HFF-Myc (cell line): ENCODE measurements at regions not wholly inside any gene's neighbourhood (a gene's known extent, or its start where the extent isn't known, plus 50 kb on each side); places are given as distances from the start of the nearest gene placed in this dataset.

Source experiments
- DNase-seq: peaks from one replicate; pipeline ENCODE4 v3.0.0-alpha.2; 2011; ENCODE audit warnings: low read depth; ENCODE audit errors: extremely low read depth
- H3K4me3 ChIP-seq: replicated peaks from 2 replicates; pipeline ENCODE4 v1.5.1; 2011; ENCODE audit warnings: low read depth, mild to moderate bottlenecking, control low read depth, low read length
- CTCF ChIP-seq: IDR thresholded peaks from 2 replicates; pipeline ENCODE4 v1.5.1; 2012; ENCODE audit warnings: mild to moderate bottlenecking, low read depth, low read length, control low read depth; ENCODE audit errors: missing control alignments

GRCh38 chr2:41605914-41606313 is 441.9 kb upstream of the PKDCC start:
- no peak for TF ChIP-seq CTCF
- no peak for DNase-seq

GRCh38 chr2:41610501-41611190 is 437.2 kb upstream of the PKDCC start:
- TF ChIP-seq CTCF: no peak
- no peak for DNase-seq
- no peak overlapping the region for H3K4me3 ChIP-seq

More at GRCh38 chr2:41605914-41606313, 441.9 kb upstream of the PKDCC start:
- no peak overlapping the region for H3K4me3 ChIP-seq

- TF ChIP-seq CTCF: no peak
- no peak overlapping the region for H3K4me3 ChIP-seq
- no peak for DNase-seq
Observed at GRCh38 chr2:41618754-41619153, 429.1 kb upstream of the PKDCC start.

- H3K4me3 ChIP-seq: no peak overlapping the region
- no peak for TF ChIP-seq CTCF
- no peak for DNase-seq
Observed at GRCh38 chr2:41621095-41621494, 426.7 kb upstream of the PKDCC start.

- H3K4me3 ChIP-seq: no peak overlapping the region
- DNase-seq: no peak
- TF ChIP-seq CTCF: no peak
Observed at GRCh38 chr2:41621563-41621962, 426.3 kb upstream of the PKDCC start.

- TF ChIP-seq CTCF: no peak
- H3K4me3 ChIP-seq: no peak overlapping the region
- DNase-seq: no peak
Observed at GRCh38 chr2:41622301-41622700, 425.5 kb upstream of the PKDCC start.

GRCh38 chr2:41626936-41627335 is 420.9 kb upstream of the PKDCC start:
- no peak overlapping the region for H3K4me3 ChIP-seq
- no peak for TF ChIP-seq CTCF
- DNase-seq: no peak
